HPDE6-E6E7 (cell line): ENCODE measurements at regions not wholly inside any gene's neighbourhood (a gene's known extent, or its start where the extent isn't known, plus 50 kb on each side); places are given as distances from the start of the nearest gene placed in this dataset.
A peak's percentile ranks its signal among the peaks of the same experiment; 100 is the strongest.

Source experiments
- DNase-seq: peaks from one replicate; pipeline ENCODE4 v3.0.0; 2011; ENCODE audit warnings: missing footprints; ENCODE audit errors: extremely low spot score

DNA sequence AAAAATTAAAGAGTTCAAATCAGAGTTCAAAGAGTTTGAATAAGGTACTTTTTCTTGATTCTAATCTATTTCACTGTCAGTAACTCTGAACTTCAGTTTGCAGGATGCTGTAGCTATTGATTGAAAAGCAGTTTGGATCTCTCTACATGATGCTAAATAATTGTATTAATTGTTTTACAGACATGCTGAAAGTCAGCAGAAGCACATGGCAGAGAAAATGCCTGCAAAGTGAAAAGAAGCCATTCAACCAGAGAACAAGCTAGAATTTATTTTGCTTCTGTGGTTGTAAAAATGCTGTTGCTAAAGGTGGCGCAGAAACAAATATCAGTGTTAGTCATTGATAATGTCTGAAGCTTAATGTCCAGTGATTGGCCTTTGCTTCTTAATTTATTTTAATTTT lies 92.1 kb upstream of the IL12A start:
- DNase-seq = no peak

- no peak for DNase-seq
Observed at GRCh38 chr3:159897331-159898075, 91.1 kb upstream of the IL12A start.

GRCh38 chr3:159898147-159898546 lies 90.5 kb upstream of the IL12A start:
- no peak for DNase-seq

DNA sequence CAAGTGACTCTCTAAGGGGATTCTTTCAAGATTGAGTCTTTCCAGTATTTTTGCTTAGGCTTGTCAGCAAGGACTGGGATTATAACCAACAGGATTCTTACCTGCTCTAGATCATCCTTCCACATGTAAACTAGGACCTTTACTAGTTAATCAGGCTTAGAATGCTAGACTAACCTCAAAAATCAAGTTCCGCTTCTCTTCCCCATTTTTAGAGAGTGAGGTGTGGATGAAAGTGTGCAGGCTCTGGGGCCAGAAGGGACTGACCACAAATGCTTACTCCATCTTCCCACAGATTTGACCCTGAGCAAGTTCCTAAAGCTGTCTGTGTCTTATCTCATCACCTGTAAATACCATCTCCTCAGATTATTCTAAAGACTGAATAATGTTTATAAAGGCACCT lies 89.5 kb upstream of the IL12A start:
- DNase-seq = no peak

DNA sequence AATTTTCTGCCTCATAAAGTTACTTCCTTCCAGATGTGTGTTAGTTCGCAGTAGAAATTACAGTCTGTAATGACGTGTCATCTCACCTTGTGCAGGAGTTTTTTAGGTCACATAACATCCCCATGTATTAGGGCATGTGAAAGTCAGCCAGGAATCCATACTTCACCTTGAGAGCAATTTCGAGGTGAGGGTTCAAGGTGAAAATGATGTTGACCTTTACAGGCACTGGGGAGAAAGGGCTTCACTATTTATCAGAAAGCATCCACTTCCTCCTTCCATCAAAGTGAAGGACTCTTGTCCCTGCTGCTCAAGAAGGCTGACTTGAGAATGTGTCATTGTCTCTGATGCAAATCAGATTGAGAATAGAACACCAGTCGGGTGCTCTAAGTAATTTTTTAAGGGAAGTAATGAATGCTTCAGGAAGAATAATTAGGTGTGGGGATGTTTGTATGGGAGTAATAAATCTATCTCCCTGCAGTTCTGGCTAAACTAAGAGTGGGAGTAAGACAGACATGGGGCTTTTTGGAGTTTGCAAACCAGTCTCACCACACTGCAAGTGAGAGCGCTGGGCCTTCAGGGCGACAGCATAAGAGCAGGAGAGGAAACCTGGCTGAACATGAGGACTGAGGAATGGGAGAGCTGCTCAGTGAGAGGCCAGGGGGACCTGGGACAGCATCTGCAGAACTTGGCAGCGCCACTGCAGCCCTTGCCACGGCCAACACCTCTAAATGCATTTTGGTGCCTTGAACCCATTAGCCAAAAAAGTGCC lies 85.9 kb upstream of the IL12A start:
- DNase-seq = no peak

DNA sequence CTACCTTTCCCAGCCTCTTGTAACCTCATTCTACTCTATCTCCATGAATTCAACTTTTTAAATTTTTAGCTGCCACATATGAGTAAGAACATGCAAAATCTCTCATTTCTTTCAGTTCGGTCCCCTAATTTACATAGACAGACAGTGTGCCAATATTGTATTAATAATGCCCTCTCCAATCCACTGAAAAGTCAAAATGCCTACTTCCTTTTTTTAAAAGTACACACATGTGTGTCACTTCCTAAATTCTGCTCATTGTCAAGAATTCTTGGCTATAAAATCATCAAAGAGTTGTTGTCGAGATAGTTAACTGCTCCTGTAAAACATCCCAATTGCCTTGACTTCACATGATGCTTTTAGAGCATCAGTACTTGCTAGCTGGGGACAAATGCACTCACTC lies 84.2 kb upstream of the IL12A start:
- no peak for DNase-seq

DNA sequence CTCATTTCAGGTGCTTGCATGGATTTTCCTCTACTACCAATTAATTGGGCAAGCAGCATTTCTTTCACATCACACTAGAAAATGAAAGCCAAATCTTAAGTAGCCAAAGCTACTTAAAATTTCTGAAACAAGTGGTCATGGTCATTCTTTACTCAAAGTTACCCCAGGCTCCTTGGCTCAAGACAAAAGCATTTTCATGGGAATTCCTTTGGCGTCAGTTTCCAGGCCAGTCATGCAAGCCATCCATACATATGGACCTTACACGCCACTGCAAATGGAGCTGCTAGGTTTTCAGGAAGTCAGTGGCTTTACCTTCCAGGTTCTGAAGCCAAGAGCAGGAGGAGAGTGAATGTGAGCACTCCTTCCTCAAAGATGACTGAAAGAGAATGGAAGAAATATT lies 83.7 kb upstream of the IL12A start:
- DNase-seq = no peak

- no peak for DNase-seq
Observed at GRCh38 chr3:159907828-159908227, 80.8 kb upstream of the IL12A start.

GRCh38 chr3:159910991-159911663 lies 77.5 kb upstream of the IL12A start:
- peak; percentile 32 for DNase-seq

DNA sequence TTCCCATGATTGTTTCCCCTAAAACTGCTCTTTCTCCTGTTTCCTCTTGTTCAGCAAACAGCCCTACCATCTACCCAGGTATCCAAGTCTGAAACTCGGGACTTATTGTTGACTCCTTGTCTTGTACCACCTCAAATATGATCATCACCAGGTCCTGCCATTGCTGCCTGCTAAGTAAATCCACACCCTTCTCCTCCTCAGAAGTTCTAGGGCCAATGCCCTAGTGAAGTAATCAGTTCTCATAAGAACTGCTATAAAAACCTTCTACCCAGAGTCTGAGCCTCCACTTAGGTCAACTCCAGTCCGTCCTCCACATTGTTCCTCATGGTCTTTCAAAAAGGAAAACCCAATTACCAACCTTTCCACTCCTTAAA lies 77.0 kb upstream of the IL12A start:
- no peak for DNase-seq

DNA sequence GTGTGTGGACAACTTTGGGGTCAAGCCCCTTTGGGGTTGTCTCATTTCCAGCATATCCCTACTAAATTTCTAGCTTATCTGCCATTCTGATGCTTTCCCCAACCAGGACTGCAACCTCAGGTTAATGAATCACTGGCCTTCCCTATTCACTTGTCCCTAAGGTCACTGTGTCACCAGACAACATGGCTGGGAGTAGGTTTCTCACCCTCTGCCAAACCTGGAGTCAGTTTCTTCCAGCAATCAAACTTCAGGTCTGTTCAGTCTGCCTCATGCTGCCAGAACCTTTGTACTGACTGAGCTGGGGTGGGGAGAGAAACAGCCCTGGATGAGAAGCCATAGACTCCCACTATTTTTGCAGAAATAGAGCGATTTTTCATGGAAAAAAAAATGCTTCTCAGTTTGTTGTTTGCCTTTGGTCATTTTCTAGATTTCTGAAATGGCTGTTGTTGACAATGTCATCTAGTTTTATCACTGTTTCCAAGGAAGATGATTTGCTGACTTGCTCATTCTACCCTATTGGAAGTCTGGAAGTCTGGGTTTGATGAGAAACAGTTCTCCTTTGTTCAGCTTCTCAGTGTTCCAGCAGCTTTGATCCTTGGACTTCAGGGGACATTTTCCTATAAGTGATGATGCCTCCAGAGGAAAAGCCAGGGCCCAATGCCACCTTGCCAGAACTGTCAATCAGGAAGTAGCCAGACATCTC lies 74.8 kb upstream of the IL12A start:
- no peak for DNase-seq

DNA sequence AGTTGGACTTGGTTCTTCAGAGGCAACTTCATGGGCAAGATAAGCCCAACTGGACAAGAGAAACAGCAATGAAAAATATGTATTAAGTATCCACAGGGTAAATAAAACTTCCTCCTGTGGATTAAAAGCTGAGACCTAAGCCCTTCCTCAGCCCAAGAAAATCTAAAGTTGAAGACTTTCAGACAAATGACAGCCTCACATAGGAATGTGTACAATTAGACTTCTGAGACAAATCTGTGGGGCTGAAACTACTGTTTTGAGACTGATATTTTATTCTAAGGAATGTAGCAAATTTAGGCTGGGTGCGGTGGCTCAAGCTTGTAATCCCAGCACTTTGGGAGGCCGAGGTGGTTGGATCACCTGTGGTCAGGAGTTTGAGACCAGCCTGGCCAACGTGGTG lies 74.2 kb upstream of the IL12A start:
- DNase-seq = no peak

DNA sequence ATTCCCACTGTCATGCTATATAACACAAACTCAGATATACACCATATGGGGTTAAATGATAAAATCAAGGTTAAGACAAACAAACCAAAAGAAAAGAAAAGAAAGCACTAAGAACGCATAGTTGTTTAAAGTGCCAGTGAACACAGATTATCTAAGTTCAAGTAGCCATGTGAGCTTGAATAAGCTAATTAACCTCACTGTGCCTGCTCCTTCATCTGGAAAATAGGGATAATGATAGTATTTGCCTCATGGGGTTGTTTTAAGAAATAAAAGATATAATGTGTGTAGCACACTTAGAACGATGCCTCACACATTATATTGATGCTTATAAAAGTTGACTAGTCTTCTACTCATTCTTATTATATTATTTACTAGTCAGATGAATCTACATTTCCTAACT lies 72.6 kb upstream of the IL12A start:
- no peak for DNase-seq

DNA sequence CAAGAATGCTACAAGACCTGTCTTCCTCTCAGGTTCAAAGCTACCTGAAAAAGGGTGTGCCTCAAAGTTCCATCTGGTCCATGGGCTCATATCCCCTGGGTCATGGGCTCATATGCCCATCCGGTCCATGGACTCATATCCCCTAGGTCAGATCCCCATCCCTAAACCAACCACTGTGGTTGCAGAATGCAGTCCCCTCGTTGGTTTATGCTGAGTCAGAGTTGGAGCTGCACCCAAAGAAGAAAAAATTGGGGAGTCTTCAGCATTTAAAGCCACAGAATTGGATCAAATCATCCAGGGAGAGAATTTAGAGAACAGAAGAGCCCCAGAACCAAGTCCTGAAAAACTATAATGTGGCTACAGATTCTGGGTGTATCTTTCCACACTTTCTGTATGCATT lies 71.5 kb upstream of the IL12A start:
- no peak for DNase-seq

DNA sequence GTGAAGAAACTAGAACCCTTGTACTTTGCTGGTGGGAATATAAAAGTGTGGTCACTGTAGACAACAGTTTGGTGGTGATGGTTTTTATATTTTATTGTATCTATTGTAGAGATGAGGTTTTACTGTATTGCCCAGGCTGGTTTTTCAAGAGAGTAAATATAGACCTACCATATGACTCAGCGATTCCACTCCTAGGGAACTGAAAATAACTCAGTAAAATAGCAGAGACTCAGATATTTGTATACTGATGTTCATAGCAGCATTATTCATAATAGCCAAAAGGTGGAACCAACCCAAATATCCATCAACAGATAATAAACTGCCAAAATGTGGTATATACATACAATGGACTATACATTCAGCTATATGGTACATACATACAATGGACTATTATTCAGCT lies 68.8 kb upstream of the IL12A start:
- no peak for DNase-seq

- DNase-seq = no peak
Observed at GRCh38 chr3:159922193-159922840, 66.3 kb upstream of the IL12A start.

DNA sequence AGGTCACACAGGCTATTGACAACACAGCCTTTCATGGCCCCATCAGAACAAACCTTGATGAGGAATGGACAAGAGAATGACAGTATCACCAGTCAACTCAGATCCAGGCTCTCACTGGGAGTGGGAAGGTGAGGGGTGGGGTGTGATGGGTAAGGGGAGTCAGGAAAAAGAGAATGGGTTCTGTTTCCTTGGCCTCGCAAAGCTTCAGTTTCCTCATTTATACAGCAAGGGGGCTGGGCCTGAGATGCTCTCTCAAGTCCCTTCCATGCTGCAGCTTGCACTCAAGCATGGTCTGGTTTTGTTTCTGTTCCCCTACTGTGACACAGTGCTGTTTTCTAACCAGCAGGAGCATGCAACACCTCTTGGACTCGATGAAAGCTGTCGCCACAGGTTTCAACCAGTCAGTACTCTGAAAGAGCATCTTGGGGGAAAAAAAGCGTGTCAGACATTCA lies 65.7 kb upstream of the IL12A start:
- DNase-seq = no peak

GRCh38 chr3:159923336-159923735 lies 65.3 kb upstream of the IL12A start:
- no peak for DNase-seq

- no peak for DNase-seq
Observed at GRCh38 chr3:159923956-159924355, 64.7 kb upstream of the IL12A start.

DNA sequence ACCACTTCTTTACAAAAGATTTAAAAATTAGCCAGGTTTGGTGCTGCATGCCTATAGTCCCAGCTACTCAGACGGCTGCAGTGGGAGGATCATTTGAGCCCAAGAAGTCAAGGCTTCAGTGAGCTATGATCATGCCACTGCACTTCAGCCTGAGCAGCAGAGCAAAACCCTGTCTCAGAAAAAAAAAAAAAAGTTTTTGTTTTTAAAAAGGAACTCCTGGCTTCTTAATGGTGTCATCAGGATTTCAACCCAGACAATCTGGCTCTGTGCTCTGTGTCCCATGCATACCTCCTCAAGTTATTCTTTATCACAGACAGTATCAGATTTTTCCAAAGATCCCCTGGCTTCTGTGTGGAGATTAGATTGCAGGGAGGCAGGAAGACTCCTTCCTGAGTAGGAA lies 64.2 kb upstream of the IL12A start:
- DNase-seq = no peak

GRCh38 chr3:159925248-159925647 lies 63.4 kb upstream of the IL12A start:
- DNase-seq = no peak

- no peak for DNase-seq
Observed at GRCh38 chr3:159926573-159926972, 62.1 kb upstream of the IL12A start.
